Upper lobe of right lung (tissue), 1 donor: ENCODE measurements at regions not wholly inside any gene's neighbourhood (a gene's known extent, or its start where the extent isn't known, plus 50 kb on each side); places are given as distances from the start of the nearest gene placed in this dataset.

Source experiments
- ATAC-seq: fragments of 200-7000 bp; cut with Tn5 transposase; one replicate; pipeline ENCODE4 v1.9.1; 2020; ENCODE audit warnings: mild to moderate bottlenecking, moderate library complexity
- DNase-seq: peaks from one replicate; pipeline ENCODE4 v3.0.0-alpha.2; 2020
- H3K27ac ChIP-seq: fragments of 200-600 bp; one replicate; pipeline ENCODE4 v1.8.0; 2022
- H3K27me3 ChIP-seq: fragments of 200-600 bp; one replicate; pipeline ENCODE4 v1.8.0; 2022; ENCODE audit warnings: mild to moderate bottlenecking
- H3K36me3 ChIP-seq: fragments of 200-600 bp; one replicate; pipeline ENCODE4 v1.8.0; 2022
- H3K4me1 ChIP-seq: fragments of 200-600 bp; one replicate; pipeline ENCODE4 v1.8.0; 2022
- H3K4me3 ChIP-seq: fragments of 200-600 bp; one replicate; pipeline ENCODE4 v1.8.0; 2022; ENCODE audit warnings: mild to moderate bottlenecking
- H3K9me3 ChIP-seq: fragments of 200-600 bp; one replicate; pipeline ENCODE4 v1.8.0; 2022
- intact Hi-C: fragments of 100-400 bp; cut with DNase I; formaldehyde crosslinking; loops from one replicate; pipeline ENCODE4 v1.11.0; 2022
- TF ChIP-seq, protein P1 (sequence below): fragments of 200-600 bp; IDR thresholded peaks from one replicate; pipeline ENCODE4 v1.8.0; 2022; ENCODE audit warnings: antibody characterized with exemption
- donor health status: DM: no; HTN: yes; CAD: no; lungs with severe emphysema.

DNA sequence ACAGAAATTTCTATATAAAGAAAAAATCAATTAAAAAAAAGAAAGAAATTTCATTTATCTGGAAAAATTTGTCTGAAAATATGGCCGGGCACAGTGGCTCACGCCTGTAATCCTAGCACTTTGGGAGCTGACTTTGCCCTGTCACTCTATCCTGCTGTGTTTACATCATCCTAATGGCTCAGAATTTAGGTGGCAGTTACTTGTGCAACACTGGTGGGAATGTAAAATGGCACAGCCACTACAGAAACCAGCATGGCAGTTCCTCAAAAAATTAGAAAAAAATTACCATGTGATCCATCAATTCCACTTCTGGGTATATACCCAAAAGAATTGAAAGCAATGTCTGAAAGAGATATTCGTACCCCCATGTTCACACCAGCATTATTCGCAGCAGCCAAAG is 405.2 kb upstream of the AUTS2 start:
- TF ChIP-seq, protein P1, sequence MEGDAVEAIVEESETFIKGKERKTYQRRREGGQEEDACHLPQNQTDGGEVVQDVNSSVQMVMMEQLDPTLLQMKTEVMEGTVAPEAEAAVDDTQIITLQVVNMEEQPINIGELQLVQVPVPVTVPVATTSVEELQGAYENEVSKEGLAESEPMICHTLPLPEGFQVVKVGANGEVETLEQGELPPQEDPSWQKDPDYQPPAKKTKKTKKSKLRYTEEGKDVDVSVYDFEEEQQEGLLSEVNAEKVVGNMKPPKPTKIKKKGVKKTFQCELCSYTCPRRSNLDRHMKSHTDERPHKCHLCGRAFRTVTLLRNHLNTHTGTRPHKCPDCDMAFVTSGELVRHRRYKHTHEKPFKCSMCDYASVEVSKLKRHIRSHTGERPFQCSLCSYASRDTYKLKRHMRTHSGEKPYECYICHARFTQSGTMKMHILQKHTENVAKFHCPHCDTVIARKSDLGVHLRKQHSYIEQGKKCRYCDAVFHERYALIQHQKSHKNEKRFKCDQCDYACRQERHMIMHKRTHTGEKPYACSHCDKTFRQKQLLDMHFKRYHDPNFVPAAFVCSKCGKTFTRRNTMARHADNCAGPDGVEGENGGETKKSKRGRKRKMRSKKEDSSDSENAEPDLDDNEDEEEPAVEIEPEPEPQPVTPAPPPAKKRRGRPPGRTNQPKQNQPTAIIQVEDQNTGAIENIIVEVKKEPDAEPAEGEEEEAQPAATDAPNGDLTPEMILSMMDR: no peak
- Histone ChIP-seq H3K36me3 (no peaks in the 10 kb centered on the region), H3K27me3 (no peaks in the 10 kb centered on the region), H3K9me3 (no peaks in the 10 kb centered on the region), H3K27ac (no peak overlapping the region), H3K4me3 (no peak overlapping the region), H3K4me1 (no peaks in the 10 kb centered on the region)
- ATAC-seq: no peak
- intact Hi-C loops: no loop called here
- DNase-seq: no peak

DNA sequence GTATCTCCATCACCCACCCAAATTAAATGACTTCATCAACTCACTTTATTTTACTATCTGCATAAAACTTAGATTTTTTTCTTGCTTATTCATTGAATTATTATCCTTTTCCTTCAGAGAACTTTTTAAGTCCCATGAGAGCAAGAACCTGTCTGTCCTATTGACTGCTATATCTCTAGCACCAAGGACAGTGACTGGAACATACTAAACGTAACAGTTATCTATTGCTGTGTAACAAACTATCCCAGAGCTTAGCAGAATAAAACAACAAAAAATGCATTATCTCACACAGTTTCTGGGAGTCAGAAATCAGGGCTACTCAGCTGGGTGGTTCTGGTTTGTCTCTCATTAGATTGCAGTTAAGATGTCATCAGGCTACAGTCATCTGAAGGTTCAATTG is 401.7 kb upstream of the AUTS2 start:
- TF ChIP-seq, protein P1: no peak
- no peaks in the 10 kb centered on the region for H3K27me3 ChIP-seq
- no peak overlapping the region for H3K4me3 ChIP-seq
- H3K4me1 ChIP-seq: no peaks in the 10 kb centered on the region
- no peak overlapping the region for H3K27ac ChIP-seq
- DNase-seq (no peak), ATAC-seq (no peak)
- no peaks in the 10 kb centered on the region for H3K9me3 ChIP-seq
- no peaks in the 10 kb centered on the region for H3K36me3 ChIP-seq
- intact Hi-C loops: no loop called here

DNA sequence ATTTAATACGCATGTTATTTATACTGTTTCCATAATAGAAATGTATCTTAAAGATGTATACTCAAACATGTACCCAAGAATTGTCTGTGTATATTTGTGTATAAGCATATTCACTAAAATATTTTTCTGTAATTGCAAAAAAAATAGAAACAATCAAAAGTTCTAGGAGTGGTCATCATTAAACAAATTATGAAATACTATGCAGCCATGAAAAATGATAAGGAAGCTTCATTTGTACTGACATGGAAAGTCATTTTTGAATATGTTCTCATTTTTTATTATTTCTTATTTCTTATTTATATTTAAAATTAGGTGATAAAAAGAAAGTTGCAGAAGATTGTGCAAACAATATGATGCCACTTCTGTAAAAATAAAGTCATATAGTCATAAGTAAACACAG is 400.0 kb upstream of the AUTS2 start:
- no peaks in the 10 kb centered on the region for H3K27me3 ChIP-seq
- H3K36me3 ChIP-seq: no peaks in the 10 kb centered on the region
- TF ChIP-seq, protein P1: no peak
- no peaks in the 10 kb centered on the region for H3K4me1 ChIP-seq
- no peak overlapping the region for H3K4me3 ChIP-seq
- ATAC-seq (no peak), DNase-seq (no peak)
- no peak overlapping the region for H3K27ac ChIP-seq
- H3K9me3 ChIP-seq: no peaks in the 10 kb centered on the region
- intact Hi-C loops: no loop called here

DNA sequence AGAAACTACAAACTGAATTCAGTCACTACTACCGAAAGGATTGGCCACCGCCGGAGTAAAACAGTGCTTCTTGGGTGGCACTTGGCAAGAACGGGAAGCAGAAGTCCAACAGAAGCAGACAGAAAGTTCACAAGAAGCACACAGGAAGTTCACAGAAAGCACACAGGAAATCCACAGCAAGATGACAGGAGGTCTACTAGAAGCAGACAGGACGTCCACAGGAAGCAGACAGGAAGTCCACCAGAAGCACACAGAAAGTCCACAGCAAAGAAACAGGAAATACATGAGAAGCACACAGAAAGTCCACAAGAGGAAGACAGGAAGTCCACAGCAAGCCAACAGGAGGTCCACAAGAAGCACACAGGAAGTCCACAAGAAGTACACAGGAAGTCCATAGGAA is 399.2 kb upstream of the AUTS2 start:
- Histone ChIP-seq H3K27ac (no peak overlapping the region), H3K36me3 (no peaks in the 10 kb centered on the region), H3K4me1 (no peaks in the 10 kb centered on the region), H3K27me3 (no peaks in the 10 kb centered on the region), H3K4me3 (no peak overlapping the region), H3K9me3 (no peaks in the 10 kb centered on the region)
- no peak for ATAC-seq
- no peak for DNase-seq
- intact Hi-C loops: no loop called here
- TF ChIP-seq, protein P1: no peak

DNA sequence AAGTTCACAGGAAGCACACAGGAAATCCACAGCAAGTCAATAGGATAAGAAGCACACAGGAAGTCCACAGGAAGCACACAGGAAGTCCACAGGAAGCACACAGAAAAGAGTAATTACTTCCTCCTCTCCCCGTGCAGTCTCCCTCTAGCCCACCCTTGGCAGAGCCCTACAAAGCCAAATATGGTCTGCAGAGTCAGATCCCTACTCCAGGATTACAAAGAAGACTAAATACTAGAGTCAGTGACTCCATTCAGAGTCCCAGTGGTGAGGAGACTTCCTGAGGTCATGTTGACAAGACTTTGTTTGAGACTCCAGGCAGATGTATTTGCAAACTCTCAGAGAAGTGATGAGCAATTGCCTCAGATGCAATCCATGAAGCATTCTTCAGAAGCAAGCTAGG is 398.6 kb upstream of the AUTS2 start:
- no peak for DNase-seq
- no peaks in the 10 kb centered on the region for H3K36me3 ChIP-seq
- H3K4me3 ChIP-seq: no peak overlapping the region
- H3K27ac ChIP-seq: no peak overlapping the region
- TF ChIP-seq, protein P1: no peak
- no peaks in the 10 kb centered on the region for H3K9me3 ChIP-seq
- no peaks in the 10 kb centered on the region for H3K4me1 ChIP-seq
- ATAC-seq: no peak
- intact Hi-C loops: no loop called here
- H3K27me3 ChIP-seq: no peaks in the 10 kb centered on the region

DNA sequence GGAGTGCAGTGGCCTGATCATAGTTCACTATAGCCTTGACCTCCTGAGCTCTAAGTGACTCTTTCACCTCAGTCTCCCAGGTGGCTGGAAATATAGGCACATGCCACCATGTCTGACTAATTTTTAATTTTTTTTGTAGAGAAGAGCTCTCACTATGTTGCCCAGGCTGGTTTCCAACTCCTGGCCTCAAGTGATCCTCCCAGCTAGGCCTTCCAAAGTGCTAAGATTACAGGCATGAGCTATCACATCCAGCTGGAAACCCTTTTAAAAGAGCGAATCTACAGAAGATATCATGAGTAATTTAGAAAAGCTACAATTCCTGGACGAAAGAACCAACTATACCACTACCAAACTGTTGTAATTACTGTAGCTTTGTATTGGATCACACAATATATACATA is 394.4 kb upstream of the AUTS2 start:
- ATAC-seq (no peak), DNase-seq (no peak)
- Histone ChIP-seq H3K4me3 (no peak overlapping the region), H3K36me3 (no peaks in the 10 kb centered on the region), H3K4me1 (no peaks in the 10 kb centered on the region), H3K9me3 (no peaks in the 10 kb centered on the region), H3K27ac (no peak overlapping the region), H3K27me3 (no peaks in the 10 kb centered on the region)
- TF ChIP-seq, protein P1: no peak
- intact Hi-C loops: no loop called here
